Chondrocyte (in vitro differentiated cells): ENCODE measurements at regions not wholly inside any gene's neighbourhood (a gene's known extent, or its start where the extent isn't known, plus 50 kb on each side); places are given as distances from the start of the nearest gene placed in this dataset.
"Not testable (repeated sequence)": the region's sequence is repeated elsewhere in the genome, so short reads cannot be mapped to it uniquely, and the experiment has no call there.

Experiments
- DNase-seq: peaks from one replicate; pipeline ENCODE4 v3.0.0; 2021; ENCODE audit warnings: mixed read lengths, low spot score
- H3K27ac Mint-ChIP-seq: one replicate; pipeline ENCODE4 v1.8.0; 2021; ENCODE audit warnings: mild to moderate bottlenecking, moderate library complexity, mixed read lengths; ENCODE audit not compliant: unreplicated experiment
- H3K27me3 Mint-ChIP-seq: 2 replicates; pipeline ENCODE4 v1.8.0; 2021; ENCODE audit warnings: low read depth, mixed read lengths
- H3K36me3 Mint-ChIP-seq: 2 replicates; pipeline ENCODE4 v1.8.0; 2021; ENCODE audit warnings: low read depth, mixed read lengths
- H3K4me1 Mint-ChIP-seq: 2 replicates; pipeline ENCODE4 v1.8.0; 2021; ENCODE audit warnings: low read depth, mild to moderate bottlenecking, mixed read lengths
- H3K4me3 Mint-ChIP-seq: one replicate; pipeline ENCODE4 v1.8.0; 2021; ENCODE audit warnings: mild to moderate bottlenecking, moderate library complexity, mixed read lengths; ENCODE audit not compliant: unreplicated experiment
- H3K9me3 Mint-ChIP-seq: 2 replicates; pipeline ENCODE4 v1.8.0; 2021; ENCODE audit warnings: low read depth, mixed read lengths
- CTCF ChIP-seq: fragments of 200-600 bp; sonication (generic); IDR thresholded peaks from 2 replicates; pipeline ENCODE4 v1.5.0; 2021; ENCODE audit warnings: antibody characterized with exemption, mild to moderate bottlenecking, moderate library complexity

DNA sequence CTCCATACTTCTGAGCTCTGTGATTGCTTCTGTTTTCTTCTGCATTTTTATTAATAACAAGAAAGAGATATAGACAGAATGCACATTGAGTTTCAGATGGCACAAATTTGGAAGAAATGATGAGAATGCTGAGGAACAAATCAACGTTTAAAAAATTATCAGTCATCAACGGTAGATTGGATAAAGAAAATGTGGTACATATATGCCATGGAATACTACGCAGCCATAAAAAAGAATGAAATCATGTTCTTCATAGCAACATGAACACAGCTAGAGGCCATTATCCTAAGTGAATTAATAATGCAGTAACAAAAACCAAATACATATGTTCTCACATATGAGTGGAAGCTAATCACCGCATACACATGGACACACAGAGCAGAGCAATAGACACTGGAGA lies 81.8 kb downstream of the DUSP6 start:
- no peak for DNase-seq
- peaks cover 5% of the 10 kb centered on the region for H3K4me1 Mint-ChIP-seq
- H3K4me3 Mint-ChIP-seq = no peak overlapping the region
- H3K36me3 Mint-ChIP-seq = no peaks in the 10 kb centered on the region
- H3K9me3 Mint-ChIP-seq = peaks cover 6% of the 10 kb centered on the region
- no peak overlapping the region for H3K27ac Mint-ChIP-seq
- no peaks in the 10 kb centered on the region for H3K27me3 Mint-ChIP-seq
- TF ChIP-seq CTCF = no peak

GRCh38 chr12:89269174-89269573 lies 83.1 kb downstream of the DUSP6 start:
- no peak overlapping the region for H3K27ac Mint-ChIP-seq
- H3K27me3 Mint-ChIP-seq = no peaks in the 10 kb centered on the region
- peaks cover 5% of the 10 kb centered on the region for H3K4me1 Mint-ChIP-seq
- no peak for DNase-seq
- H3K4me3 Mint-ChIP-seq = no peak overlapping the region
- H3K36me3 Mint-ChIP-seq = no peaks in the 10 kb centered on the region
- TF ChIP-seq CTCF = no peak
- peaks cover 6% of the 10 kb centered on the region for H3K9me3 Mint-ChIP-seq

- H3K36me3 Mint-ChIP-seq = no peaks in the 10 kb centered on the region
- DNase-seq = no peak
- peaks cover 6% of the 10 kb centered on the region for H3K9me3 Mint-ChIP-seq
- H3K27ac Mint-ChIP-seq = no peak overlapping the region
- peaks cover 5% of the 10 kb centered on the region for H3K4me1 Mint-ChIP-seq
- H3K27me3 Mint-ChIP-seq = no peaks in the 10 kb centered on the region
- no peak overlapping the region for H3K4me3 Mint-ChIP-seq
- no peak for TF ChIP-seq CTCF
These were observed 84.9 kb downstream of the DUSP6 start for GRCh38 chr12:89267404-89267803.

- not testable (repeated sequence) for H3K4me3 Mint-ChIP-seq
These were observed 85.6 kb downstream of the DUSP6 start for GRCh38 chr12:89266574-89267188.

DNA sequence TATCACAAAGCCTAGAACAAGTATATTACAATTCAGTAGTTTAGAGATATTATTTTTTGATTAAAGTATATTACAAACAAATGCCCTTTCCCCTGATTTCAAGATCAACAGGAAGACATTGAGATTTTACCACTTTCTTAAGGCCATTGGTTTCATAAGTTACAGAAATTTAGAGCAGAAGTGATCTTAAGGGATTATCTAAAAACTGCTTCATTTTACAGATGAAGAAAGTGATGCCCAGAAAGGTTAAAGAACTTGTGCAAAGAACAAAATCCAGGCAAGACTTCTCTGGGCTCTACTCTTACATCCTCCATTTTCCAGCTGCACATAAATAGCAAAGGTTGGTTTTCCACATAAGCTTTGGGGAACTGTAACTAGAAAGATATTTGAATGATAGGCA lies 87.5 kb downstream of the DUSP6 start:
- Mint-ChIP-seq H3K4me3 (no peak overlapping the region), H3K9me3 (no peaks in the 10 kb centered on the region), H3K27ac (no peak overlapping the region), H3K36me3 (no peaks in the 10 kb centered on the region), H3K4me1 (peaks cover 5% of the 10 kb centered on the region), H3K27me3 (no peaks in the 10 kb centered on the region)
- TF ChIP-seq CTCF = no peak
- DNase-seq = no peak

More at GRCh38 chr12:89266574-89267188, 85.6 kb downstream of the DUSP6 start:
- H3K36me3 Mint-ChIP-seq, H3K27ac Mint-ChIP-seq, DNase-seq, H3K9me3 Mint-ChIP-seq, H3K4me1 Mint-ChIP-seq, H3K27me3 Mint-ChIP-seq: not testable (repeated sequence)

DNA sequence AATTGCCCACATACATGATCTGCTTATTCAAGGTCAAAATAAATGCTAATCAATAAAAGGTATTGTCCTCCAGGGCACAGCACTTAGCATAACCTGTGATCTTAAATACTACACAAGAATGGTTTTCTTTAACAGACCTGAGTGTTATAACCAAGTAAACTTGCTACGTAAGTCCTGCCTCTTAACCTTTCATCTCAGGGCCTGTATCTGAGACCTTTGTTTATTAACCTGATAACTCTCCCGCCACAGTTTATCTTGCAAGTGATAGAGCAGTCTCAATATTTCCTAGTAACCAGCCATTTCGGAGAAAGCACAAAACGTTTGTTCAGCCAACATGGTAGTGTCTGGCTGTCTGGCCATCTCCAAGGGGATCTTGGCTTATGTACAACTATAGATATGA lies 88.4 kb downstream of the DUSP6 start:
- Mint-ChIP-seq H3K27ac (no peak overlapping the region), H3K4me1 (peaks cover 5% of the 10 kb centered on the region), H3K36me3 (no peaks in the 10 kb centered on the region), H3K9me3 (no peaks in the 10 kb centered on the region), H3K27me3 (no peaks in the 10 kb centered on the region), H3K4me3 (no peak overlapping the region)
- no peak for DNase-seq
- TF ChIP-seq CTCF = no peak
